H9 (cell line): ENCODE measurements at regions not wholly inside any gene's neighbourhood (a gene's known extent, or its start where the extent isn't known, plus 50 kb on each side); places are given as distances from the start of the nearest gene placed in this dataset.

Source experiments
- DNase-seq: peaks from one replicate; pipeline ENCODE4 v3.0.0-alpha.2; 2017
- H2AFZ ChIP-seq: one replicate; pipeline ENCODE4 v1.6.1; 2013; ENCODE audit warnings: mild to moderate bottlenecking, low read length, control low read depth, moderate library complexity
- H2AK5ac ChIP-seq: 2 replicates; pipeline ENCODE4 v1.6.1; 2013; ENCODE audit warnings: low read length, control low read depth, mixed read lengths; ENCODE audit not compliant: insufficient read length
- H2BK120ac ChIP-seq: one replicate; pipeline ENCODE4 v1.6.1; 2013; ENCODE audit warnings: low read depth, mild to moderate bottlenecking, low read length, control low read depth, inconsistent platforms; ENCODE audit not compliant: poor library complexity, severe bottlenecking
- H2BK12ac ChIP-seq: 2 replicates; pipeline ENCODE4 v1.6.1; 2013; ENCODE audit warnings: low read length, control low read depth, mixed read lengths, low read depth; ENCODE audit not compliant: insufficient read length
- H2BK15ac ChIP-seq: 2 replicates; pipeline ENCODE4 v1.6.1; 2013; ENCODE audit warnings: low read depth, low read length, control low read depth
- H2BK20ac ChIP-seq: one replicate; pipeline ENCODE4 v1.6.1; 2013; ENCODE audit warnings: low read depth, mild to moderate bottlenecking, low read length, control low read depth, inconsistent platforms; ENCODE audit not compliant: poor library complexity, severe bottlenecking
- H2BK5ac ChIP-seq: 2 replicates; pipeline ENCODE4 v1.6.1; 2013; ENCODE audit warnings: low read length, control low read depth, mixed read lengths; ENCODE audit not compliant: insufficient read length
- H3K14ac ChIP-seq: 2 replicates; pipeline ENCODE4 v1.6.1; 2013; ENCODE audit warnings: low read length, control low read depth; ENCODE audit not compliant: insufficient read depth
- H3K18ac ChIP-seq: 2 replicates; pipeline ENCODE4 v1.6.1; 2013; ENCODE audit warnings: low read depth, mild to moderate bottlenecking, mixed read lengths, low read length, control low read depth; ENCODE audit not compliant: insufficient read length
- H3K23ac ChIP-seq: 2 replicates; pipeline ENCODE4 v1.6.1; 2013; ENCODE audit warnings: low read length, control low read depth, mixed read lengths, low read depth; ENCODE audit not compliant: insufficient read length
- H3K23me2 ChIP-seq: 2 replicates; pipeline ENCODE4 v1.6.1; 2013; ENCODE audit warnings: low read depth, mild to moderate bottlenecking, mixed read lengths, low read length, control low read depth; ENCODE audit not compliant: insufficient read length, poor library complexity, severe bottlenecking
- H3K27ac ChIP-seq: 2 replicates; pipeline ENCODE4 v1.5.1; 2013; ENCODE audit warnings: low read length, control low read depth, mixed read lengths, low read depth; ENCODE audit not compliant: insufficient read length
- H3K27me3 ChIP-seq: 2 replicates; pipeline ENCODE4 v1.6.1; 2013; ENCODE audit warnings: low read length, control low read depth, inconsistent platforms; ENCODE audit not compliant: insufficient read depth
- H3K4ac ChIP-seq: 2 replicates; pipeline ENCODE4 v1.6.1; 2013; ENCODE audit warnings: low read depth, mild to moderate bottlenecking, control low read depth, inconsistent platforms, low read length, moderate library complexity
- H3K4me1 ChIP-seq: 2 replicates; pipeline ENCODE4 v1.6.1; 2013; ENCODE audit warnings: low read length, control low read depth, inconsistent platforms; ENCODE audit not compliant: insufficient read depth
- H3K4me2 ChIP-seq: 2 replicates; pipeline ENCODE4 v1.6.1; 2013; ENCODE audit warnings: low read length, control low read depth, mixed read lengths; ENCODE audit not compliant: insufficient read length, insufficient read depth
- H3K56ac ChIP-seq: 2 replicates; pipeline ENCODE4 v1.6.1; 2013; ENCODE audit warnings: low read depth, mild to moderate bottlenecking, mixed read lengths, low read length, control low read depth; ENCODE audit not compliant: insufficient read length
- H3K79me1 ChIP-seq: 2 replicates; pipeline ENCODE4 v1.6.1; 2013; ENCODE audit warnings: low read depth, mild to moderate bottlenecking, moderate library complexity, low read length, control low read depth, inconsistent platforms; ENCODE audit not compliant: insufficient read depth, poor library complexity, severe bottlenecking
- H3K79me2 ChIP-seq: 2 replicates; pipeline ENCODE4 v1.6.1; 2013; ENCODE audit warnings: low read length, control low read depth, inconsistent platforms; ENCODE audit not compliant: insufficient read depth
- H3K9ac ChIP-seq: 2 replicates; pipeline ENCODE4 v1.6.1; 2013; ENCODE audit warnings: low read length, control low read depth, mixed read lengths; ENCODE audit not compliant: insufficient read length; ENCODE audit errors: extremely low read depth
- H3K9me3 ChIP-seq: one replicate; pipeline ENCODE4 v1.6.1; 2013; ENCODE audit warnings: low read depth, low read length, inconsistent platforms; ENCODE audit not compliant: control insufficient read depth
- H3T11ph ChIP-seq: one replicate; pipeline ENCODE4 v1.6.1; 2013; ENCODE audit warnings: mild to moderate bottlenecking, low read length, control low read depth, inconsistent platforms
- H4K20me1 ChIP-seq: one replicate; pipeline ENCODE4 v1.6.1; 2013; ENCODE audit not compliant: control insufficient read depth, insufficient read length, insufficient read depth
- H4K5ac ChIP-seq: 2 replicates; pipeline ENCODE4 v1.6.1; 2013; ENCODE audit warnings: low read depth, mild to moderate bottlenecking, mixed read lengths, low read length, control low read depth; ENCODE audit not compliant: insufficient read length
- H4K8ac ChIP-seq: replicated peaks from 2 replicates; pipeline ENCODE4 v1.6.1; 2013; ENCODE audit warnings: low read length, control low read depth, mixed read lengths, low read depth; ENCODE audit not compliant: insufficient read length
- H4K91ac ChIP-seq: 2 replicates; pipeline ENCODE4 v1.6.1; 2013; ENCODE audit warnings: low read depth, mild to moderate bottlenecking, moderate library complexity, mixed read lengths, low read length, control low read depth; ENCODE audit not compliant: insufficient read length
- H3K27ac Mint-ChIP-seq, 3 experiments: 2 replicates in 2 of 3; 3 replicates in 1 of 3; pipeline ENCODE4 v1.8.0; 2020 to 2021; ENCODE audit warnings: mixed read lengths in 3 of 3, mild to moderate bottlenecking in 1 of 3, moderate library complexity in 1 of 3
- H3K27me3 Mint-ChIP-seq: 2 replicates; pipeline ENCODE4 v1.8.0; 2021; ENCODE audit warnings: low read depth, mild to moderate bottlenecking, moderate library complexity, mixed read lengths
- H3K36me3 Mint-ChIP-seq, 3 experiments: 2 replicates in 2 of 3; 3 replicates in 1 of 3; pipeline ENCODE4 v1.8.0; 2020 to 2021; ENCODE audit warnings: low read depth in 3 of 3, mixed read lengths in 3 of 3; ENCODE audit not compliant: insufficient read depth in 1 of 3
- H3K4me1 Mint-ChIP-seq, 2 experiments: 2 replicates each; pipeline ENCODE4 v1.8.0; 2020; ENCODE audit warnings: mixed read lengths in 2 of 2
- H3K4me3 Mint-ChIP-seq, 2 experiments: 2 replicates in 1 of 2; 3 replicates in 1 of 2; pipeline ENCODE4 v1.8.0; 2020 to 2021; ENCODE audit warnings: mild to moderate bottlenecking in 2 of 2, mixed read lengths in 2 of 2, moderate library complexity in 1 of 2
- H3K9me3 Mint-ChIP-seq, 2 experiments: 2 replicates in 1 of 2; 3 replicates in 1 of 2; pipeline ENCODE4 v1.8.0; 2020; ENCODE audit warnings: mild to moderate bottlenecking in 2 of 2, mixed read lengths in 2 of 2, moderate library complexity in 1 of 2
- WGBS: extraction: QIAGEN DNeasy Blood & Tissue Kit; methylation state at CpG from one replicate; pipeline ENCODE4 v1.1.7; 2013; ENCODE audit warnings: missing lambda C conversion rate, low lambda C conversion rate, mixed read lengths; ENCODE audit not compliant: insufficient read length; ENCODE audit errors: extremely low coverage; 5-methylcytosine and 5-hydroxymethylcytosine counted together
- TF ChIP-seq, protein P1 (sequence below): fragments of 200-600 bp; sonication (generic); conservative IDR thresholded peaks from 3 replicates; pipeline ENCODE4 v1.8.0; 2021; ENCODE audit warnings: antibody characterized with exemption, mild to moderate bottlenecking

DNA sequence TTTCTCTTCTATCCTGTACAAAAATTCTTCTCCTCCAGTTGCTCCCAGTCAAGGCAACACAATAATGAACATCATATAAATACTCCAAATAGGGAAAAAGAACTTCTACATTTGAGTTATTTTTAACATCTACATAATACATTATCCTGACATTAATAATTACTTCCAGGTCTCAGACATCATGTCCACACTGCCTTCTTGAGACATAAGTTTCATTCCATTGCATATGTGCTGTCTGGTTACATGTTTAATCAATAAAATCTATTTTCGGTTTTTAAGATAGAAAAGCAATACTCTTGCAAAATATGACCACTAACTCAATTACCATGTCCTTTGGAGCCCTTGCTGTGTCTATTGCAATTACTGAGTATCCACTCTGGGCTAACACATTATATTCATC lies 881.9 kb downstream of the GALC start:
- no peak for DNase-seq

More for the DNA sequence above, 881.9 kb downstream of the GALC start:
- H3K79me2 ChIP-seq, result no peaks in the 10 kb centered on the region
- no CpG with 5 or more reads among the region's 1 CpG for WGBS
- peaks cover 19% of the 10 kb centered on the region for H3K27me3 Mint-ChIP-seq
- H2BK5ac ChIP-seq, result no peak overlapping the region
- H4K5ac ChIP-seq, result no peak overlapping the region
- H2BK20ac ChIP-seq, result no peak overlapping the region
- no peak overlapping the region for H3K27ac ChIP-seq
- no peak overlapping the region for H3K18ac ChIP-seq
- H2BK12ac ChIP-seq, result no peak overlapping the region
- no peak overlapping the region for H2BK15ac ChIP-seq
- no peak overlapping the region for H3K4ac ChIP-seq
- no peak overlapping the region for H3K27ac Mint-ChIP-seq
- no peak overlapping the region for H2AK5ac ChIP-seq
- H2AFZ ChIP-seq, result no peak overlapping the region
- H4K8ac ChIP-seq, result no peak overlapping the region
- H3K4me1 ChIP-seq, result peaks cover 3% of the 10 kb centered on the region; the same call in 1 of the 2 replicates
- no peak overlapping the region for H3K4me3 Mint-ChIP-seq
- no peak overlapping the region for H3K14ac ChIP-seq
- no peaks in the 10 kb centered on the region for H3K27me3 ChIP-seq
- no peak overlapping the region for H3K4me2 ChIP-seq
- no peaks in the 10 kb centered on the region for H3K9me3 Mint-ChIP-seq
- no peaks in the 10 kb centered on the region for H4K20me1 ChIP-seq
- no peak overlapping the region for H4K91ac ChIP-seq
- no peaks in the 10 kb centered on the region for H3K36me3 Mint-ChIP-seq
- peaks cover 13 to 16% of the 10 kb centered on the region in 2 experiments; a peak in 3 of 4 replicates for H3K4me1 Mint-ChIP-seq
- H3K9me3 ChIP-seq, result no peaks in the 10 kb centered on the region
- no peaks in the 10 kb centered on the region for H3K23me2 ChIP-seq
- no peak overlapping the region for H3K23ac ChIP-seq
- no peak overlapping the region for H3T11ph ChIP-seq
- TF ChIP-seq, protein P1, sequence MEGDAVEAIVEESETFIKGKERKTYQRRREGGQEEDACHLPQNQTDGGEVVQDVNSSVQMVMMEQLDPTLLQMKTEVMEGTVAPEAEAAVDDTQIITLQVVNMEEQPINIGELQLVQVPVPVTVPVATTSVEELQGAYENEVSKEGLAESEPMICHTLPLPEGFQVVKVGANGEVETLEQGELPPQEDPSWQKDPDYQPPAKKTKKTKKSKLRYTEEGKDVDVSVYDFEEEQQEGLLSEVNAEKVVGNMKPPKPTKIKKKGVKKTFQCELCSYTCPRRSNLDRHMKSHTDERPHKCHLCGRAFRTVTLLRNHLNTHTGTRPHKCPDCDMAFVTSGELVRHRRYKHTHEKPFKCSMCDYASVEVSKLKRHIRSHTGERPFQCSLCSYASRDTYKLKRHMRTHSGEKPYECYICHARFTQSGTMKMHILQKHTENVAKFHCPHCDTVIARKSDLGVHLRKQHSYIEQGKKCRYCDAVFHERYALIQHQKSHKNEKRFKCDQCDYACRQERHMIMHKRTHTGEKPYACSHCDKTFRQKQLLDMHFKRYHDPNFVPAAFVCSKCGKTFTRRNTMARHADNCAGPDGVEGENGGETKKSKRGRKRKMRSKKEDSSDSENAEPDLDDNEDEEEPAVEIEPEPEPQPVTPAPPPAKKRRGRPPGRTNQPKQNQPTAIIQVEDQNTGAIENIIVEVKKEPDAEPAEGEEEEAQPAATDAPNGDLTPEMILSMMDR, result no peak
- H3K79me1 ChIP-seq, result no peaks in the 10 kb centered on the region
- no peak overlapping the region for H3K56ac ChIP-seq
- no peak overlapping the region for H3K9ac ChIP-seq
- no peak overlapping the region for H2BK120ac ChIP-seq
